DMS153 treated with DMSO at 0.1 percent for 48 hours (cell line): ENCODE measurements at regions not wholly inside any gene's neighbourhood (a gene's known extent, or its start where the extent isn't known, plus 50 kb on each side); places are given as distances from the start of the nearest gene placed in this dataset.
"Not testable (repeated sequence)": the region's sequence is repeated elsewhere in the genome, so short reads cannot be mapped to it uniquely, and the experiment has no call there.

Source experiments
- DNase-seq: peaks from one replicate; lab custom pipeline; 2025; ENCODE audit not compliant: unreplicated experiment; lab: John Stamatoyannopoulos, UW

- no peak for DNase-seq
Observed at GRCh38 chrX:11836284-11836683, 78.2 kb downstream of the MSL3 start.

GRCh38 chrX:11837437-11837836 is 79.4 kb downstream of the MSL3 start:
- DNase-seq, result no peak

GRCh38 chrX:11864171-11864570 is 106.1 kb downstream of the MSL3 start:
- no peak for DNase-seq

GRCh38 chrX:11867610-11868345 is 109.7 kb downstream of the MSL3 start:
- DNase-seq, result no peak

- DNase-seq, result no peak
Observed at GRCh38 chrX:11870789-11871188, 112.8 kb downstream of the MSL3 start.

- DNase-seq, result no peak
Observed at GRCh38 chrX:11881485-11882170, 123.6 kb downstream of the MSL3 start.

GRCh38 chrX:11886745-11887144 is 128.7 kb downstream of the MSL3 start:
- DNase-seq, result no peak

- DNase-seq, result no peak
Observed at GRCh38 chrX:11887175-11887574, 129.1 kb downstream of the MSL3 start.

GRCh38 chrX:11888421-11888820 is 130.4 kb downstream of the MSL3 start:
- no peak for DNase-seq

GRCh38 chrX:11889791-11890190 is 131.8 kb downstream of the MSL3 start:
- DNase-seq, result no peak

- DNase-seq, result no peak
Observed at GRCh38 chrX:11890836-11891514, 132.9 kb downstream of the MSL3 start.

- no peak for DNase-seq
Observed at GRCh38 chrX:11893933-11894710, 136.1 kb downstream of the MSL3 start.

GRCh38 chrX:11899091-11899490 is 141.1 kb downstream of the MSL3 start:
- DNase-seq, result no peak

- DNase-seq, result not testable (repeated sequence)
Observed at GRCh38 chrX:11905933-11906332, 147.9 kb downstream of the MSL3 start.

- no peak for DNase-seq
Observed at GRCh38 chrX:11908371-11908770, 150.3 kb downstream of the MSL3 start.

- no peak for DNase-seq
Observed at GRCh38 chrX:11913001-11913400, 155.0 kb downstream of the MSL3 start.

- DNase-seq, result no peak
Observed at GRCh38 chrX:11929476-11929875, 171.4 kb downstream of the MSL3 start.

- DNase-seq, result no peak
Observed at GRCh38 chrX:11932423-11932822, 174.4 kb downstream of the MSL3 start.

- DNase-seq, result no peak
Observed at GRCh38 chrX:11934089-11934488, 176.1 kb downstream of the MSL3 start.

- DNase-seq, result no peak
Observed at GRCh38 chrX:11941571-11941970, 183.5 kb downstream of the MSL3 start.

GRCh38 chrX:11944501-11944900 is 186.5 kb downstream of the MSL3 start:
- no peak for DNase-seq
